GM18858 (cell line): ENCODE measurements at regions not wholly inside any gene's neighbourhood (a gene's known extent, or its start where the extent isn't known, plus 50 kb on each side); places are given as distances from the start of the nearest gene placed in this dataset.
"Not testable (repeated sequence)": the region's sequence is repeated elsewhere in the genome, so short reads cannot be mapped to it uniquely, and the experiment has no call there.

Experiments
- ATAC-seq: cut with Tn5 transposase; IDR thresholded peaks from one replicate; pipeline ENCODE4 v1.9.1; 2021; ENCODE audit not compliant: unreplicated experiment

GRCh38 chr3:148451969-148452368, 245.7 kb upstream of the AGTR1 start:
- no peak for ATAC-seq

- ATAC-seq: no peak
These were observed 243.9 kb upstream of the AGTR1 start for GRCh38 chr3:148453781-148454191.

- ATAC-seq: no peak
These were observed 242.6 kb upstream of the AGTR1 start for GRCh38 chr3:148455098-148455497.

GRCh38 chr3:148457886-148458285, 239.8 kb upstream of the AGTR1 start:
- no peak for ATAC-seq

- no peak for ATAC-seq
These were observed 237.7 kb upstream of the AGTR1 start for GRCh38 chr3:148459931-148460513.

GRCh38 chr3:148460686-148461085, 237.0 kb upstream of the AGTR1 start:
- no peak for ATAC-seq

- ATAC-seq: no peak
These were observed 233.5 kb upstream of the AGTR1 start for GRCh38 chr3:148464246-148464645.

- ATAC-seq: no peak
These were observed 231.6 kb upstream of the AGTR1 start for GRCh38 chr3:148466143-148466542.

GRCh38 chr3:148466980-148467740, 230.5 kb upstream of the AGTR1 start:
- no peak for ATAC-seq

GRCh38 chr3:148477375-148477774, 220.3 kb upstream of the AGTR1 start:
- ATAC-seq: no peak

GRCh38 chr3:148493631-148494030, 204.1 kb upstream of the AGTR1 start:
- ATAC-seq: no peak

GRCh38 chr3:148494451-148494850, 203.3 kb upstream of the AGTR1 start:
- ATAC-seq: no peak

- ATAC-seq: no peak
These were observed 196.8 kb upstream of the AGTR1 start for GRCh38 chr3:148500881-148501280.

- ATAC-seq: no peak
These were observed 187.6 kb upstream of the AGTR1 start for GRCh38 chr3:148510116-148510515.

- no peak for ATAC-seq
These were observed 187.1 kb upstream of the AGTR1 start for GRCh38 chr3:148510561-148510960.

GRCh38 chr3:148512648-148513047, 185.1 kb upstream of the AGTR1 start:
- no peak for ATAC-seq

GRCh38 chr3:148513096-148513543, 184.6 kb upstream of the AGTR1 start:
- no peak for ATAC-seq

- no peak for ATAC-seq
These were observed 179.2 kb upstream of the AGTR1 start for GRCh38 chr3:148518520-148518919.

GRCh38 chr3:148525621-148526020, 172.1 kb upstream of the AGTR1 start:
- not testable (repeated sequence) for ATAC-seq

- ATAC-seq: no peak
These were observed 169.7 kb upstream of the AGTR1 start for GRCh38 chr3:148528024-148528423.

GRCh38 chr3:148531836-148532235, 165.9 kb upstream of the AGTR1 start:
- ATAC-seq: no peak

- ATAC-seq: no peak
These were observed 165.4 kb upstream of the AGTR1 start for GRCh38 chr3:148532326-148532725.

- ATAC-seq: no peak
These were observed 164.9 kb upstream of the AGTR1 start for GRCh38 chr3:148532774-148533173.
